GM18858 (cell line): ENCODE measurements at regions not wholly inside any gene's neighbourhood (a gene's known extent, or its start where the extent isn't known, plus 50 kb on each side); places are given as distances from the start of the nearest gene placed in this dataset.
"Not testable (repeated sequence)": the region's sequence is repeated elsewhere in the genome, so short reads cannot be mapped to it uniquely, and the experiment has no call there.

ENCODE experiments used
- ATAC-seq: cut with Tn5 transposase; IDR thresholded peaks from one replicate; pipeline ENCODE4 v1.9.1; 2021; ENCODE audit not compliant: unreplicated experiment

DNA sequence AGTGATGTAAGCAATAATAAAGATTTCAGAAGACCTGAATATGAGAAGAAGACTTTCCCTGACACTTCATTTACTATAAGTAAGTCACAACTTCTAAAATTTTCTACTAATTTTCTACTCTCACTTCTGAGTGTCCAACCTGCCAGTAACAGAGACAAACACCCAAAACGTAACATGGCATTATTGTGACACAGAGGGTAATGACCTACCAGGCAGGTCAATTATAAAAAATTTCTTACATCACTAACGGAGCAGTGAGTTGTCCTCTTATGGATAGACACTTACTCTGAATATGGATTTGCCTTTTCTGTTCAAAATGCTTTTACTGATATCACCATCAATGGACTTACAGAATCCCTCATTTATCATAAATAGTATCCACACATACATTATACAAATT, 405.9 kb upstream of the MAGEB16 start:
- ATAC-seq = no peak

GRCh38 chrX:35406386-35406785, 391.8 kb upstream of the MAGEB16 start:
- ATAC-seq = no peak

- no peak for ATAC-seq
Measured at GRCh38 chrX:35416782-35417181, 381.4 kb upstream of the MAGEB16 start.

GRCh38 chrX:35432056-35432455, 366.1 kb upstream of the MAGEB16 start:
- ATAC-seq = no peak

- no peak for ATAC-seq
Measured at GRCh38 chrX:35439034-35439660, 359.0 kb upstream of the MAGEB16 start.

GRCh38 chrX:35439692-35440091, 358.4 kb upstream of the MAGEB16 start:
- no peak for ATAC-seq

DNA sequence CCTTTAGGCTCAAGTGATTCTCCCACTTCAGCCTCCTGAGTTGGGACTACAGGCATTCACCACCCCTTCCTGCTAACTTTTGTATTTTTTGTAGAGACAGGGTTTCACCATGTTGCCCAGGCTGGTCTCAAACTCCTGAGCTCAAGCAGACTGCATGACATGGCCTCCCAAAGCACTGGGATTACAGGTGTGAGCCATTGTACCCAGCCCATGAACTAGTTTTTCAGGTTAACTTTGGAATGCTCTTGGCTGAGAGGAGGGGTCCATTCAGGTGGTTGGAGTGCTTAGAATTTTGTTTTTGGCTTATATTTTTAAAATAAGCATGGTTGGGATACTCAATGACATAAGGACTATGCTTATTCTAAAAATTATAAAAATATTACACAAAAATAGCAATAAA, 355.7 kb upstream of the MAGEB16 start:
- no peak for ATAC-seq

GRCh38 chrX:35443091-35443582, 355.0 kb upstream of the MAGEB16 start:
- peak; percentile 54 for ATAC-seq

DNA sequence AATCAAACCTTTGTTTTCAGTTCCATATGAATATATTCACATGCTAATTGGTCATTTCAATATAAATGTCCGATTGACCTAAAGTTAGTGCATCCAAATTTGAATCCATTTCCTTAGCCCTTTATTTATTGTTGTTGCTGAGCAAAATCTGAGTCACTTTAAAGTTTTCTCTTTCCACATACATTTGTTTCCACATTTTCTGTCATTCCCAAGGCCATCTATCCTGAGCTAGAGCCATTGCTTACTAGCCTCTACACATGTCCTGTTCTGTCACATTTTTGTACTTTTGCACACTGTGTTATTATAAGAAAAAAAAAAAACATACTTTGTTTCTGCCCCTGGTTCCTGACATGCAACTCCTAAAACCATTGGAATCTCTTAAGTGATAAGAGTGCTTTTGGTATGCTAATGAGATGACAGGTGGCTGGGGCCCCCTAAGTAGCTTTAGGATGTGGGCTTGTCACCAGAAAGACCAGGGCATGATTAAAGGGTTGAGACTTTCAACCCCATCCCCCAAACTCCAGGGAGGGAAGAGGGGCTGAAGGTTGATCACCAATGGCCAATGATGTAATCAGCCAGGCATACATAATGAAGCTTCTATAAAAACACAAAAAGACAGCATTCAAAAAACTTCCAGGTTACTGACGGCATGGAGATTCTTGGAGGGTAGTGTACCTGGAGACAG, 353.3 kb upstream of the MAGEB16 start:
- ATAC-seq = no peak

DNA sequence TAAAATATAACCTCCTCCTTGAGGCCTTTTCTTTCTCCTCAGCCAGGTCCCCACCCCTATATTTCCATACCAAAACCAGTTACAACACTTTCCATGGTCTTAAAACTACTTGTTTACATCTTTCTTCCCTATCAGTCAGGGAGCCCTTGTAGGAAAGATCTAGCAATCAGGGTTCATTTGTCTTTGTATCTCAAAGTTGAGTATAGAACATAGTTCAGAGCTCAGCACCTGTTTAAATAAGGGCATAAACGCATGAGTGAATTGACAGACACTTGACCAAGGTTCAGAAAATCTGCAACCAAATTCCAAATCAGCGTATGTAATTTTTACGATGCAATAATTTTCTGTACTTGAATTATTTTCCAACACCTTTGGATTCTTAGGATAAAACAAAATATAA, 352.2 kb upstream of the MAGEB16 start:
- ATAC-seq = no peak

DNA sequence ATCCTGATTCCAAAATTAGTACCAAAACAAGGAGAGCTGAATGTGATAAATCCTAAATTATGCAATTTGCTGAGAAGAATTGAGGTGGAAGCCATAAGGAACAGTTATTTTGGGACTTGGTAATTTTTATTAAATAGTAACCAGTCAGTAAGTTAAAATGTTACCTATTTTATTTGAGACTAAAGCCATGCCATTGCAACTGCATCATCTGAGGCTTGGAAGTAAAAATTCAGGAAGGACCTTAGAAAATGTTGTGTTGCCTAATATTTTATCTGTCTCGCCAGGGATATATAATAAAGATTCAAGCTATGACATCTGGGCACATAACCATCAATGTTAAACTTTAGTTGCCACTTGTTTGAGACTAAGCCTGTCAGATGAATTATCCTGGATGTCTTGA, 341.3 kb upstream of the MAGEB16 start:
- no peak for ATAC-seq

DNA sequence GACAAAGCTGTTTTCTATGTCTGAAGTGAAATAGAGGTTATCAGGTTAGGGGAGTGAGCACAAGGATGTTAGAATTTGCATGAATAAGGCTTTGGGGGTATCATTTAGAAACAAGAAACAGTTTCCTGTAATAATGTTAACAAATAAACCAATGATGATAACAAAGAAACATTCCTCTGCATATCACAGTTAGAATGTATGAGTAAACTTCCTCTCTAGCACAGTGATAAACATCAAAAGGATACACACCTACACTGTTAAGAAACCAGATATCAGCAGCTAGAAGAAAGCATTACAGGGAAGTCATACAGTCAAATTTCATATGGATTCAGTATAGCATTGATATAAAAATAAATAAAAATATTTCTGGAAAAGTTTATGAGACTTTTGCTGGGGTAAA, 340.0 kb upstream of the MAGEB16 start:
- no peak for ATAC-seq

DNA sequence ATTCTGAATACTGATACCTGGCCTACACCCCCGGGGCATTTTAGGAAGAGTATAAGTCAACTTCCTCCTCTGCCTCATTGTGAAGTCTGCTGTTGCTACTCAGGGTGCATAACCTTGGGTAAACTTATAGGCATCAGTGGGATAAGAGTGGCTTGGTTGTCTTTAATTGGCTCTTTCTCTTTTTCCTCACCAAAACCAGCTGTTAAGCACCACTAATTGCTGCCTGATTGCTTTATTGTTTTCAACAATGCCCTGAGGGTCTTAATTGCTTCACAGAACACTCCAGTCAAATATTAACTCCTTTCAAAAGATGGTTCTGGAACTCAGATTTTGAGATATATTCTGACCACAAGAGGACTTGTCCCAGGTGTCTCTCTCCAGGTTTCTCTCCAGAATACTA, 337.0 kb upstream of the MAGEB16 start:
- ATAC-seq = no peak

GRCh38 chrX:35496671-35497070, 301.5 kb upstream of the MAGEB16 start:
- not testable (repeated sequence) for ATAC-seq

GRCh38 chrX:35497453-35497852, 300.7 kb upstream of the MAGEB16 start:
- ATAC-seq = not testable (repeated sequence)

- ATAC-seq = no peak
Measured at GRCh38 chrX:35499071-35499862, 298.9 kb upstream of the MAGEB16 start.

DNA sequence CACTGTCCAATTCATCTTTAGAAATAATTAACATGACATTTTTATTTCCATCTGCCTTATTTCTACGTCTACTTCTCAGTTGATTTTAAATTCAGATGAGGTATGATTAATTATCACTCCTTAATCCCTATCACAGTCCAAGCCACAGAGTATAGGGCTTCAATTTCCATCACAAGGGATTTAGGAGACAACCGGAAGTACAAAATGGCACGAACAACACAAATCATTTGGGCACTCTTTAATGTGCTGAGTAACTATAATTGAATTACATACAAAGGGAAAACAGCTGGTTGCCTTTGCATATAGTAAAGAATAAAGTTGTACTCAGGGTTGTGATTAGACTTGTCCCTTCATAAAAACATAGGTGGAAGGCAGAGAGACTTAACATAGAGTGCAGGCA, 290.4 kb upstream of the MAGEB16 start:
- ATAC-seq = no peak

- not testable (repeated sequence) for ATAC-seq
Measured at GRCh38 chrX:35548003-35548402, 250.1 kb upstream of the MAGEB16 start.

GRCh38 chrX:35557916-35558315, 240.2 kb upstream of the MAGEB16 start:
- no peak for ATAC-seq

DNA sequence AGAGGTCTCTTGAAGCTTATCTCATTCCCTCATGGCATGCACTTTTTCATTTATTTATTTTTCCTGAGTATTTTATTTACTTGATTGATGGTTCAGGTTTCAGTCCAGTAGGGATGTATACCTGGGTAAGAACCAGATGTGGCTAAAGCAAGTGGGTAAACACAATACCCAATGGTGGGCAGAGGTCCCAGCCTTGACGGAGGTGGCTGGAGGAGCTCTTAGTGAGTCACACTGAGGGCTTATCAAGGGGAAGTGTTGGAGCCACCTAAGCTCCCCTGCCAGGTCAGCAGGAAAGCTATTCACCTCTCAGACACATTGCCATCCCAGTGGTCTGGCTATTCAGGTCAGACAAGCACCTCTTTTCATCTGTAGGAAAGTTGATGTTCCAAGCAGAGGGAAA, 236.2 kb upstream of the MAGEB16 start:
- no peak for ATAC-seq

DNA sequence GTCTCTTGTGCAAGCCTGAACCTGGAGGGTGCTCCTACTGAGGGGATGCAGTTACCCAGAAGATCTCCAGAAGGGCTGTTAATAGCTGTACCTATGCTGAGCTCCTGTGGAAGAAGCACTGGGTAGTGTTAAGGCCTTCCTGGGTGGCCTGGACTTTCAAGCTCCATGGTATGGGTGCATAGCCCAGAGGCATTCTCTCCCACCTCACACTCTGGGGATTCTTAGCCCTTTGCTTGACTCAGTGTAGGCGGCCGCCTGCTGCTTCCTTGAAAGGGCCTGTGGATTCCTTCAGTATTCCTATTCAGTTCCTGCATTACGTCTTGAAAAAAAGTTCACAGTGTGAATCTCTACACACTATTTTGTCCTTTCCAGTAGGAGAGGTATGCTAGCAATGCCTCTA, 235.7 kb upstream of the MAGEB16 start:
- ATAC-seq = no peak

DNA sequence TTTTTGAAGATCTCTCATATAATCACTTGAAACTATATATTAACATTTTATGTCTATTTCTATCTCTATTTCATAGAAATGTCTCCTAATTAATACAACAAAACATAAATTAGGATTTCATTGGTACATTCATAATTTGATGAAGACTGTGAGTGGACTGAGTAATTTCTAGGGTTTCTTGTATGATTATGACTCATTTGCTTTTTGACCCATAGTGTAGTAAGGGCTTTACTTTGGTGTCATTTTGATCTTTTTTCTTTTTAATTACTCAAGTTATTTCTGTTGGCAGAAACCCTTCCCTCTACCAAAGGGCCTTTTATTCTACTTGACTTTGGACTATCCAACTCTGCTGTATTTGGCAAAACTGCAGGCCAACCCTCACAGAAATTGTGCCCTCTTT, 207.9 kb upstream of the MAGEB16 start:
- no peak for ATAC-seq
